ENCODE measurements at regions not wholly inside any gene's neighbourhood (a gene's known extent, or its start where the extent isn't known, plus 50 kb on each side); places are given as distances from the start of the nearest gene placed in this dataset.

DNA sequence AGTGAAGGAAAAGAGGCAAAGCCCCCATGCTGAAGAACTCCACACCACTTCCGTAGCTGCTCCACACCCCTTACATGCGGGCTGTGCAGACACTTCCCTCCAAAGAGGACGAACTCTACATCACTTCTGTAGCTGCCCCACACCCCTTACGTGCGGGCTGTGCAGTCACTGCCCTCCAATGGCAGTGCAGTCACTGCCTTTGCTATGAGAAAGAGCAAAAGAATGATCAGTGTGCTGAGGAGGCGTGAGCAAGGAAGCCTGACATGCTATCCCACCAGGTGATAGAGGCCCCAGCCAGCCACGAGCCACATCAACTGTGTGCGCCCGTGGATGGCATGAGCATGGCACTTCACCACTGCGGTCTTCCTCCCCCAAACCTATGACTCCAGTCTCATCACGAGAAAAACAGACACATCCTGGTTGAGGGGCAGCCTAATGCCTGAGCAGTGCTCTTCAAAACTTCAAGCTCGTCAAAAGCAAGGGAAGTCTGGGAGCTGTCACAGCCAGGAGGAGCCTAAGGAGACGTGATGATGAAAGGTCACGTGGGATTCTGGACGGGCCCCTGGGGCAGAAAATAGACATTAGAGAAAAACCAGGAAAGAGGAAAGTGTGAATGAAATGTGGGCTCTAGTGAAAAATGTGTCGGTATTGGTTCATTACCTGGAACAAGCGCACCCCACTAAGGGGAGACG, 60.8 kb upstream of the C14orf180 start:
- no peaks in the 10 kb centered on the region for H4K20me1 ChIP-seq (ENCODE audit: control insufficient read depth, insufficient read depth, low read length, poor library complexity, severe bottlenecking)
- H3K36me3 ChIP-seq (replicated peaks in 1 of 2; ENCODE audit: control extremely low read depth in 1 of 2, control insufficient read depth in 1 of 2, extremely low read depth in 1 of 2, insufficient read depth in 2 of 2, low read length in 1 of 2): no peaks in the 10 kb centered on the region
- ATAC-seq (ENCODE audit: low read depth): no peak
- no peak overlapping the region for H3K9ac ChIP-seq (ENCODE audit: low read length)
- 86% methylated on average over 18 of the region's 18 CpGs for WGBS (ENCODE audit: insufficient coverage)
- no peak overlapping the region for H3K27ac Mint-ChIP-seq
- ChIA-PET CTCF (no interaction called here), POLR2A (no interaction called here)
- no peak overlapping the region for H3K4me3 ChIP-seq (ENCODE audit: control extremely low read depth in 1 of 5, extremely low read depth in 1 of 5, insufficient read depth in 1 of 5, low read depth in 2 of 5, low read length in 4 of 5)
- H3K4me1 Mint-ChIP-seq: no peaks in the 10 kb centered on the region
- TF ChIP-seq, protein P1, sequence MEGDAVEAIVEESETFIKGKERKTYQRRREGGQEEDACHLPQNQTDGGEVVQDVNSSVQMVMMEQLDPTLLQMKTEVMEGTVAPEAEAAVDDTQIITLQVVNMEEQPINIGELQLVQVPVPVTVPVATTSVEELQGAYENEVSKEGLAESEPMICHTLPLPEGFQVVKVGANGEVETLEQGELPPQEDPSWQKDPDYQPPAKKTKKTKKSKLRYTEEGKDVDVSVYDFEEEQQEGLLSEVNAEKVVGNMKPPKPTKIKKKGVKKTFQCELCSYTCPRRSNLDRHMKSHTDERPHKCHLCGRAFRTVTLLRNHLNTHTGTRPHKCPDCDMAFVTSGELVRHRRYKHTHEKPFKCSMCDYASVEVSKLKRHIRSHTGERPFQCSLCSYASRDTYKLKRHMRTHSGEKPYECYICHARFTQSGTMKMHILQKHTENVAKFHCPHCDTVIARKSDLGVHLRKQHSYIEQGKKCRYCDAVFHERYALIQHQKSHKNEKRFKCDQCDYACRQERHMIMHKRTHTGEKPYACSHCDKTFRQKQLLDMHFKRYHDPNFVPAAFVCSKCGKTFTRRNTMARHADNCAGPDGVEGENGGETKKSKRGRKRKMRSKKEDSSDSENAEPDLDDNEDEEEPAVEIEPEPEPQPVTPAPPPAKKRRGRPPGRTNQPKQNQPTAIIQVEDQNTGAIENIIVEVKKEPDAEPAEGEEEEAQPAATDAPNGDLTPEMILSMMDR (IDR thresholded peaks at IDR 0.05): no peak
- no peak for TF ChIP-seq EZH2 (IDR thresholded peaks at IDR 0.05; ENCODE audit: borderline replicate concordance, insufficient read depth, low read depth, low read length, poor library complexity, severe bottlenecking)
- no peaks in the 10 kb centered on the region for H3K27me3 ChIP-seq (replicated peaks in 1 of 4; ENCODE audit: control extremely low read depth in 1 of 4, control insufficient read depth in 3 of 4, insufficient read depth in 4 of 4, low read length in 3 of 4)
- H3K4me3 Mint-ChIP-seq: no peak overlapping the region
- H3K4me1 ChIP-seq (ENCODE audit: control insufficient read depth in 2 of 2, insufficient read depth in 2 of 2, low read length in 2 of 2): no peaks in the 10 kb centered on the region
- no peak for DNase-seq
- peaks cover 3% of the 10 kb centered on the region for H3K9me3 Mint-ChIP-seq (ENCODE audit: insufficient read depth)
- H3K27ac ChIP-seq (ENCODE audit: low read length in 2 of 2): no peak overlapping the region
- no peaks in the 10 kb centered on the region for H3K79me2 ChIP-seq (ENCODE audit: control insufficient read depth, insufficient read depth, low read length)
- intact Hi-C loops (cut with micrococcal nuclease): no loop called here
- no peak overlapping the region for H2AFZ ChIP-seq (ENCODE audit: insufficient read depth, low read depth, low read length, poor library complexity, severe bottlenecking)
- peaks cover 0 to 38% (median 0%) of the 10 kb centered on the region in 3 donors for H3K9me3 ChIP-seq (ENCODE audit: control extremely low read depth in 1 of 3, control insufficient read depth in 2 of 3, insufficient read depth in 1 of 3, low read length in 2 of 3)
- H3K4me2 ChIP-seq (replicated peaks; ENCODE audit: low read depth, low read length, poor library complexity, severe bottlenecking): no peak overlapping the region
- peaks cover 7% of the 10 kb centered on the region for H3K27me3 Mint-ChIP-seq

DNA sequence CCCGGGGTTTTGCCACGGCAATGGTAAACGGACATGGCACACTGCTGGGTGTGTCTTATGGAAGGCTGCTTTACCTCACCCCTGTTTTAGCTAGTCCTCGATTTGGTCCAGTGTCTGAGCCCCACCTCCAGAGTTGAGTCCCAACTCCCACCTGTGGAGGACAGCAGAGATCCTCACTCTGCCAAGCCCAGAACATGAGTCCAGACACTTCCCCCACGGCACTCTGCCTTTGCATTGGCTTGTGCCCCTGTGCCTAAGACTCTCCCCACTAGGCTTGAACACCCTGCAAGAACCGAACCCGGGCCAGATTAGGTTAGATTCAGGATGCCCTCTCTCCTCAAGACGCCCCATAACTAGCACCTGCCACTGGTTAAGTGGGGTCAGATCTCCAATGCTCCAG, 59.8 kb upstream of the C14orf180 start:
- Histone ChIP-seq H2AFZ (ENCODE audit: insufficient read depth, low read depth, low read length, poor library complexity, severe bottlenecking) (no peak overlapping the region), H3K4me3 (ENCODE audit: control extremely low read depth in 1 of 5, extremely low read depth in 1 of 5, insufficient read depth in 1 of 5, low read depth in 2 of 5, low read length in 4 of 5) (no peak overlapping the region), H4K20me1 (ENCODE audit: control insufficient read depth, insufficient read depth, low read length, poor library complexity, severe bottlenecking) (no peaks in the 10 kb centered on the region), H3K36me3 (replicated peaks in 1 of 2; ENCODE audit: control extremely low read depth in 1 of 2, control insufficient read depth in 1 of 2, extremely low read depth in 1 of 2, insufficient read depth in 2 of 2, low read length in 1 of 2) (no peaks in the 10 kb centered on the region), H3K9me3 (ENCODE audit: control extremely low read depth in 1 of 3, control insufficient read depth in 2 of 3, insufficient read depth in 1 of 3, low read length in 2 of 3) (peaks cover 0 to 45% (median 3%) of the 10 kb centered on the region in 3 donors), H3K4me2 (replicated peaks; ENCODE audit: low read depth, low read length, poor library complexity, severe bottlenecking) (no peak overlapping the region), H3K9ac (ENCODE audit: low read length) (no peak overlapping the region), H3K27ac (ENCODE audit: low read length in 2 of 2) (no peak overlapping the region), H3K27me3 (replicated peaks in 1 of 4; ENCODE audit: control extremely low read depth in 1 of 4, control insufficient read depth in 3 of 4, insufficient read depth in 4 of 4, low read length in 3 of 4) (no peaks in the 10 kb centered on the region), H3K4me1 (ENCODE audit: control insufficient read depth in 2 of 2, insufficient read depth in 2 of 2, low read length in 2 of 2) (no peaks in the 10 kb centered on the region), H3K79me2 (ENCODE audit: control insufficient read depth, insufficient read depth, low read length) (no peaks in the 10 kb centered on the region)
- no peak for ATAC-seq (ENCODE audit: low read depth)
- intact Hi-C loops (cut with micrococcal nuclease): no loop called here
- H3K4me3 Mint-ChIP-seq: no peak overlapping the region
- no peaks in the 10 kb centered on the region for H3K4me1 Mint-ChIP-seq
- WGBS (ENCODE audit: insufficient coverage): 87% methylated on average over 7 of the region's 8 CpGs
- no peak overlapping the region for H3K27ac Mint-ChIP-seq
- POLR2A ChIA-PET: no interaction called here
- TF ChIP-seq EZH2 (IDR thresholded peaks at IDR 0.05; ENCODE audit: borderline replicate concordance, insufficient read depth, low read depth, low read length, poor library complexity, severe bottlenecking): no peak
- TF ChIP-seq, protein P1 (IDR thresholded peaks at IDR 0.05): no peak
- DNase-seq: no peak
- H3K9me3 Mint-ChIP-seq (ENCODE audit: insufficient read depth): peaks cover 5% of the 10 kb centered on the region
- H3K27me3 Mint-ChIP-seq: peaks cover 7% of the 10 kb centered on the region
- CTCF ChIA-PET: no interaction called here
